Thyroid gland (tissue), 4 donors: ENCODE measurements at regions not wholly inside any gene's neighbourhood (a gene's known extent, or its start where the extent isn't known, plus 50 kb on each side); places are given as distances from the start of the nearest gene placed in this dataset.

ENCODE experiments used
- POLR2A ChIP-seq, 2 donors: fragments of 450-650 bp; IDR thresholded peaks; one replicate each; pipeline ENCODE4 v1.6.1; 2017; ENCODE audit warnings: antibody characterized with exemption in 2 of 2, mild to moderate bottlenecking in 2 of 2, moderate library complexity in 1 of 2
- TF ChIP-seq, protein P1 (sequence below), 6 experiments: fragments of 200-600 bp in 3 of 6; fragments of 450-650 bp in 3 of 6; sonication (generic) in 3 of 6; IDR thresholded peaks; one replicate each; pipeline ENCODE4 v1.5.1; 2016 to 2019; ENCODE audit warnings: antibody characterized with exemption in 6 of 6, mild to moderate bottlenecking in 2 of 6, inconsistent platforms in 1 of 6, moderate library complexity in 1 of 6

DNA sequence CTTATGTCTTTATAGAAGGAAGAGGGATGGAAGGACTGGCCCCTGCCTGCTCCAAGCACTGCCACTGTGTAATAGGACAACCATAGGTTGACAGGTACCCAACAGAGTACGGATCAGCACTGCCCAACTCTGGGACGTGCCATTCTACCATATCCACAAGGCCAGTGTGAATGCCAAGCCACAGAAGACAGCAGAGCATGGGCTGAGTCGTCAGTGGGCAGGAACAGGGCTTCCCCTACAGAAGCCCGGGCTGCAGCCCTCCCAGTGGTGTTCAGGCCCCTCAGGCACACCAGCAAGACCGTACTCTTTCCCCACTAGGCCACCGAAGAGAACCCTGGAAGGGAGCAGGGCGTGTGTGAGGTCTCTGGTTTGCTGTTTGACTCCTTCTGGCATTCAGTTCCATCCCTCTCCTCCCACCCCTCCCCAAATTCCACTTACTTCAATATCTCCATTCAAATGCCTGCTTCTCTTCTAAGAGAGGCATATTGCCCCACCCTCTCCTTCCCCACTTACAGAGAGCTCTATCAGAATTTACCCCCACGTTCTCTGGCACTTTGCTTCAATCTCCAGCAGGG, 209.4 kb downstream of the FOXO1 start:
- TF ChIP-seq, protein P1, sequence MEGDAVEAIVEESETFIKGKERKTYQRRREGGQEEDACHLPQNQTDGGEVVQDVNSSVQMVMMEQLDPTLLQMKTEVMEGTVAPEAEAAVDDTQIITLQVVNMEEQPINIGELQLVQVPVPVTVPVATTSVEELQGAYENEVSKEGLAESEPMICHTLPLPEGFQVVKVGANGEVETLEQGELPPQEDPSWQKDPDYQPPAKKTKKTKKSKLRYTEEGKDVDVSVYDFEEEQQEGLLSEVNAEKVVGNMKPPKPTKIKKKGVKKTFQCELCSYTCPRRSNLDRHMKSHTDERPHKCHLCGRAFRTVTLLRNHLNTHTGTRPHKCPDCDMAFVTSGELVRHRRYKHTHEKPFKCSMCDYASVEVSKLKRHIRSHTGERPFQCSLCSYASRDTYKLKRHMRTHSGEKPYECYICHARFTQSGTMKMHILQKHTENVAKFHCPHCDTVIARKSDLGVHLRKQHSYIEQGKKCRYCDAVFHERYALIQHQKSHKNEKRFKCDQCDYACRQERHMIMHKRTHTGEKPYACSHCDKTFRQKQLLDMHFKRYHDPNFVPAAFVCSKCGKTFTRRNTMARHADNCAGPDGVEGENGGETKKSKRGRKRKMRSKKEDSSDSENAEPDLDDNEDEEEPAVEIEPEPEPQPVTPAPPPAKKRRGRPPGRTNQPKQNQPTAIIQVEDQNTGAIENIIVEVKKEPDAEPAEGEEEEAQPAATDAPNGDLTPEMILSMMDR (IDR thresholded peaks at IDR 0.05), result no peak
- no peak for TF ChIP-seq POLR2A (IDR thresholded peaks at IDR 0.05)
